HG02884 (cell line): ENCODE measurements at regions not wholly inside any gene's neighbourhood (a gene's known extent, or its start where the extent isn't known, plus 50 kb on each side); places are given as distances from the start of the nearest gene placed in this dataset.

ENCODE experiments used
- ATAC-seq: cut with Tn5 transposase; IDR thresholded peaks from one replicate; pipeline ENCODE4 v1.9.1; 2021; ENCODE audit warnings: mild to moderate bottlenecking, moderate library complexity; ENCODE audit not compliant: unreplicated experiment

DNA sequence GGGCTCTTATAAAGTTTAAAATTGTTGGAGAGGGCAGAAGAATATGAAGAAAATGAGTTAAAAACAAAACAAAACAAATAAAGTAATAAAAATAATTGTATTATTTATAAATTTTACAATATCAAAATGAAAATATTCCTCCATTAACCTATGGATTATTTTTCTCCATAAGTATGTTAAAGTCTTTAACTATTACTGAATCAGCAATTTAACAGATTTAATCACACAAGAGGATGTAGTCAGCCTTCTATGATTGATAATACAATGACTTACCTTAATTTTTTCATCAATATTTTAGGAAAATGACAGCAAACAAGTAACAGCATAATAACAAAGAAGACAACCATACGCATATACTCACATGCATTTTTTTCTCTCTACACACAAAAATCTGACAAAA lies 1195.3 kb upstream of the NUDT12 start:
- no peak for ATAC-seq

GRCh38 chr5:104755806-104756205 lies 1193.2 kb upstream of the NUDT12 start:
- no peak for ATAC-seq

DNA sequence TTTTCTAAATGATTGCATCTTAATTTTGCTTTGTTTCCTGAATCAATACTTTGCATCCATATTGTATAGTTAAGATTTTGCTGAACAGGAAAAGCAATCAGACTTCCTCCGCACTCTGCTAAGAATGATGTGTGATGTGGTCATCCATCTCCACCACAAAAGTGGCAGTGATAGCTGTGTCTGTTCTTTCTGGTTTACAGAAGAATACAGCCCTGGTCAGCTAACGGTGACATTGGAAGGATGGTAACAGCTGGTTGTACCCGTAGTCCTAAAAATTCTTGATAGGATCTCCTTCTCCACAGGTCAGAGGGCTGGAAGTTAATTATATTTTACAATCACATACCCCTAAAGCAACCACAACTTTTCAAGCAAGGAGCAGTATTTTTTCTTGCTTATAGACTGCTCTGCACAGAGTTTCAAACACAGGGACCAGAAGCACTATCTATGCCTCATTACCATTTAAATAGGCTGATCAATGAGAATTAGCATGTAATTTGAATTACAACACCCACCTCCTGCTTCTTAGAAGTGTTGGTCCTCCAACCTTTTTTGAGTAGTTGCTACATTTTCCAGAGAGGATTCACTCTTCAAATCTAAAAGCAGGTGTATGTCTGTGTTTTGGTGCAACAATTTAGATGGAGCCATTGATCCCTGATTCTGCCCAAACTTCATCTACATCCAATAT lies 1191.9 kb upstream of the NUDT12 start:
- no peak for ATAC-seq

DNA sequence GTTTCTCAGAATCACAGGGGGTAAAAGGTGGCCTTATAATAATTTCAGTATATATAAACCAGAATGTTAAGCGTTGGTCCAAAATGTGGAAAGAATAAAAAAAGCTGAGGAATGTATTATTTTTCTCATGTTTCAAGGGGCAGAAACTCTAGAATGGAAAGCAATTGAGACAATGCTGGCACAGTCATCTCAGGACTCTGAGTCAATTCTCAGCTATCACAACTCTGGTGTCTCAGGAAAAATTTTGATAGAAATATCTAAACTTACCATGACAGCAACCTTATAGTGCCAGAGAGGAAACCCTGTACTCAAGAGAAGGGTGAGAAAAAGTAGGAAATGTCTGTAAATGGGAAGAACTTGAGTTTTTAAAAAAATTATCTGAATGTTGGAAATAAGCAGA lies 1189.4 kb upstream of the NUDT12 start:
- no peak for ATAC-seq

DNA sequence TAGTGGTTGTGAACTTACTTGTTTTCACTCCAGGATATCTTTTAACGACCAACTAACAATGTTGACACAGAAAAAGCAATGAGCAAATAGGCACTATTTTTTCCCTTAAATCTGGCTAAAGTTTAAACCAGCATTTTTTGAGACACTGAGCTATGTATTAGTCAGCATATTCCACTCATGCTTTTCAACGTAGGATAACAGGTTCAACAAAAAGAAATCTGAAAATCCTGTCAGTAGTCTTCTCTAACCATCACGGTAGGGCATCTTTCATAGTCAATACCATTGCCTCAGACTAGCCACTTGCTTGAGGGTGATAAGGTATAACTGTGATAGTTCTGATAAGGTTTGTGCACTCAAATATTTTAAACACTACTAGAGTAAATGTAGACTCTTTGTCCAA lies 1177.3 kb upstream of the NUDT12 start:
- ATAC-seq, result no peak

DNA sequence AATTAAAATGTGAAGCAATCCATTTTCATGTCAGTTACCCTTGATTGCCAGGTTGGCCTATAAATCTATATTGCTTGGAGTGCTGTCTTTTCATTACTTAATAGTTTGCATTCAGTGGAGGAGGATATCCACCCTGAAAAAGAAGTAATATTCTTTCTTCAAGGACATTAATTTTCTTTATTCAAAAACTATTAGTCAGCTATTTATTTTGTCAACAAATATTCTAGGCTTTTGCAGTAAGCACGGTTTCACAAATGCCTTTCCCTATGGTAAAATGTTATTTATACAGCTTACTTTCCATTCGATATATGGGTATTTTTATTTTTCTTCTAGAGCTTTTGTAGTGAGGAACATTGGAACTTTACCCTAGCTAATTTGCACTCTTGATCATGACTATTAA lies 1176.9 kb upstream of the NUDT12 start:
- ATAC-seq, result no peak

DNA sequence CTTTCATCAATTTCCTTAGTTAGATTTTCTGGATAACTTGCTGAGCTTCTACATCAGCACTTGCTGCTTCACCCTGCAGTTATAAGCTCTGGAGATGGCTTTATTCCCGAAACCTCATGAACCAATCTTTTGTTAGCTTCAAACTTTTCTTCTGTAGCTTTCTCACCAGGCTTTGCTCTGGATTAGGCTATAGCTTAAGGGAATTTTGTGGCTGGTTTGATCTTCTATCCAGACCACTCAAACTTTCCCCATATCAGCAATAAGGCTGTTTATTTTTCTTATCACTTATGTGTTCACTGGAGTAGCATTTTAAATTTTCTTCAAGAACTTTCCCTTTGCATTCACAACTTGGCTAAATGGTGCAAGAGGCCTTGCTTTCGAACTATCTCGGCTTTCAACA lies 1173.5 kb upstream of the NUDT12 start:
- ATAC-seq, result no peak

DNA sequence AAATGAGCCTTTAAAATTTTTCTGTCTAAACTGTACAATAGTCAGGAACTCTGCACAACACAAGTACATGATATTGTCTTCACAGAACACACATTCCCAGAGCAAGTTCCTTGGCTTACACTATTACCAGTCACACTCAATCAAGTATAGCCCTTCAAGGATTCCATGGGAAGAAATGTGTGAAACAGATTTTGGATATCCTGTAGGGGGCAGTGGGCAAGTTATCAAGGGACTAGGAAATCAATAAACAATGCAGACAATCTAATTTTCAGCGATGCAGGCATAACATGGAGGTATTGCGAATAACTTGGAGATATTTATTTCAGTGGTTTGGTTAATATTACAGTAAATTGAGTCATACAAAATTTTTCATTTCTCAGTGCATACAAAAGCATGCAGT lies 1171.5 kb upstream of the NUDT12 start:
- ATAC-seq, result no peak

DNA sequence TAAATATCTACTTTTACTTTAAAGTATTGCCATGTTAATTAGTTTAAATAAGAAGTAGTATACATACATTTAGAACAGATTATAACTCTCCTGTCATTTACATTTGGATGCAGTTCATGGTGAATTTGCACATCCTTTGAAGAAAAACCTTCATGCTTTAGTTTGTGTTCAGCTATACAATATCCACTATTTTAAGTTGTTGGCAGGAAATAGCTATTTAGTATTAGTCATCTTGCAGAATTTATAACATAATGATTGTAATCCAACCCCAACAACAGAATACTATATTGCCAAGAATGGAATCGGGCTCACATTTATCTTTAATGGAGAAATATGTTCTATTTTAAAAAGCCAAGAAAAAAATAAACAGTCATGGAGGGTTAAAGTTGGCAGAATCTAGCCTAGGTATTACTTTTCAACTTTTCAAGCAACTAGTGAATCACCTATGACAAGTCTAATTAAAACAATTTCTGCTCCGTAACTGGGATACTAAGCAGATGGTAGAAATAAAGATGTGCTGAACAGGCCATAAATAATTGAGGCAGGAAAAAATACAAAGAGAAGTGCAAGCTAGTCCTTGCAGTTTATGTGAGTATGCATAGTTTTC lies 1170.6 kb upstream of the NUDT12 start:
- ATAC-seq, result no peak

- ATAC-seq, result no peak
Measured at GRCh38 chr5:104731331-104731730, 1168.7 kb upstream of the NUDT12 start.

- ATAC-seq, result no peak
Measured at GRCh38 chr5:104708027-104708426, 1145.4 kb upstream of the NUDT12 start.

- no peak for ATAC-seq
Measured at GRCh38 chr5:104706600-104706999, 1144.0 kb upstream of the NUDT12 start.

DNA sequence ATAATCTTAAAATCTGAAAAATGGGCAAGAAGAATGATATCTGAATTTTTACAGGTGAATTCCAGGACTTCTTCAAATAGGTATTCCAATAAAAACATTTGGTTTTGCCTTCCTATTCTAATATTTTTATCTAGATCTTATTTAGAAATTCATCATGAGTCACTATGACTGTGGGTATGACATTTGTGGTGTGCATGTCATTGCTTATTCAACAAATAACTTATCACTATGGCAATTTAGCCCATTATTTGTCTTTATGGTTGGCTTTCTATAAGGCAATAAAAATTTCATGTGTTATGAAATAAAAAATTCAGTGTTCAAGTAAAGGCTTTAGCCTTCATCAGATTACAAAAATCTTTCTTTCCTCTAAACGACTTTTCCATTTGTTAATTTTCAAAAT lies 1139.6 kb upstream of the NUDT12 start:
- ATAC-seq, result no peak

DNA sequence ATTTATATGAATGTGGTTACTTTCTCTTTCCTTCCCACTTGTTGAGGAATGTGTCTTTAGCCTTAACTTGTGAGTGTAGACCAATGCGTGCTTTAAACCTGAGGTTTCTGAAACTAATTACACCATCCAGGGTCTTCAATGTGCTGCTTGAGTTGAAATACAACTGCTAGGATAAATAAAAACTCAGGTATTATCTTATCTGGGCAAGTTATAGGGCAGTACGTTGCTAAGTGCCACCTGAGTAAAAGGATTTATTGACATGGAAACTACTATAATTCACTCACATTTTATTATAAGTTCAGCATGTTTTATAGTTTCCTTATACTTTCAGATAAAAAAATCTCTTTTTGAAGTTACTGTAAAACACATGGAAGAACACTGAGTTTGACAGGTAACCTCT lies 1136.8 kb upstream of the NUDT12 start:
- no peak for ATAC-seq

DNA sequence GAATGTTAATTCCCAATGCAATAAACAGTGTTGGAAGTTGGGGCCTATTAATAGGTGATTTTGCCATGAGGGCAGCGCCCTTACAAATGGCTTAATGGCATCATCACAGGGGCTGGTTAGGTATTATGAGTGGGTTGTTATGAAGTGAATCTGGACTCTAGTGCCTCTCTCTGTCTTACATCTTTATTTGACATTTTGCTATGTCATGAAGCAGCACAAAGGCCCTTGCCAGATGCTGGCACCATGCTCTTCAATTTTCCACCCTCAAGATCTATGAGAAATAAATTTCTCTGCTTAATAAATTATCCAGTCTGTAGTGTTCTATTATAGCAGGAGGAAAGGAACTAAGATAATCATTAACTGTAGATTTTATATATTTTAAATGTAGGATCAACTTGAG lies 1098.7 kb upstream of the NUDT12 start:
- no peak for ATAC-seq

GRCh38 chr5:104659497-104659896 lies 1096.9 kb upstream of the NUDT12 start:
- no peak for ATAC-seq

DNA sequence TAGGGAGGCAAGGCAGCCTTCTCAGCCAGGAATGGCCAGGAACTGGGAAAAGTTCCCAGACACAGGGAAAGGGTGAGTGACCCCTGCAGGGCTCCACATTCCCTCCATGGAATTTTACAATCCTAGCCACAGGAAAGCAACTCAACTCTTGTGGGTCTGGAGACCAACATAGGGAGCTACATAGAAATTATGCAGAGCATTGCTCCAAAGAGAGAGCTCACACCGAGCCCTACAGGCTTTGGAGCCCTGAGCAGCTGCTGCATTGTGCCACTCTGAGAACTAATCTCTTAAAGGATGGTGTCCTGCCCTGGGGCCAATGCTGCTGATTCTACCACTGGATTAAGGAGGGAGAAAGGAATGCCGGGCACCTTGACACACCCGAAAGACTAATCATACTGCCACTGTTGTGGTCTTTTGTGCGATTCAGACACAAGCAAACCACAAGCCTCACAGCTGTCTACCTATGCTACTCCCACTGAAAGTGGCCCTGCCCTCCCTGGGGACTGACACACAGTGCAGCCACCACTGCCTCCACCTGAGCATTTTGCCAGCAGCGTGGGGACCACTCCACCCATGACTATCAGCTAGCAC lies 1089.8 kb upstream of the NUDT12 start:
- ATAC-seq, result no peak

DNA sequence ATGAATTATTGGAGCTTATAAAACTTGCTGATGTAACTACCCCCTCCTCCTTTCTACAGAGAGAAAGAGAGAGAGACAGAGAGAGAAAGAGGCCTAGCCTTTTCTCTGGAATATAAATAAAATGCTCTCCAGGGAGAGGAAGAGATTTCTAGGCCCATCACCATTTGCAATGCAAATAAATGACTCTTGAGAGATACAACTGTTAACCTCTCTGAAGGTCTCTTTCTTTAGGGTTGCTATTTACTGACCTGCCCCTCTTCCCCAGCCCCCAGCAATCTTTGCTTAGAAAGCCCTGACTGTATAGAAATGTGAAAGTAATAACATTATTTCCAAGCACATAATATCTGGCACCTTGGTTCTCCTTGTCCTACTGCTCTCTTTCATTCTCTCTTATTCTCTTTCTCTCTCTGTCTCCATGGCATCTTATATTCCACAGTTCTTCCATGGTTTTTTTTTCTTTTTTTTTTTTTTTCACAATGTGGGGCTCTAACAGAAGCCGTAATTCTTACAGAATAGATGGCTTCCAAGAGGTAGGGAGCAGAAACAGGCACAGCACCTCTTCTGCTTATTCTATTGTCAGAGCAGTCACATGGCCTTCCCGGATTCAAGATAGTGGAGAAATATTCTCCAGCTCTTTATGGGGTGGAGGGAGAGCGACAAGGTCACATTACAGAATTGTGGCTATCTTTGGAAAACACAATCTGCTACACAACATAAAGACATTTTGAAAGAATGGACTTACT lies 1087.9 kb upstream of the NUDT12 start:
- no peak for ATAC-seq

- ATAC-seq, result no peak
Measured at GRCh38 chr5:104646416-104646815, 1083.8 kb upstream of the NUDT12 start.

DNA sequence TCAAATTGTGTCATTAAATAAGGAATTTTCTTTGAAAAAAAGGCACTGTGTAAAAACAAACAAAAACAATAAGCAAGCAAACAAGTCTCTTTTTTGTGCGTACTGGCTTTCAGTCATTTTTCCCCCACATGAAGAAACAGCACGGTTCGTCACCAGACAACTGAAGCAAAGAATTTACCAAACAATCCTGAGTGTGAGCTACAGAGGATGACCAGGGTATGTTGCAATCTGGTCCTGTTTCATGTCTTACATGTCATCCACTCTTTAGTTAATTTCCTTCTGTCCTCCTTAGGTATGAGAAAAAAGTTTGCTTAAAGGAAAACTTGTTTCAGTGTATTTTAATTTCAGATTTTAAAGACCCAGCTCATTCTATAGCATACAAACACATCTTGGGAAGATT lies 1080.7 kb upstream of the NUDT12 start:
- ATAC-seq, result no peak

DNA sequence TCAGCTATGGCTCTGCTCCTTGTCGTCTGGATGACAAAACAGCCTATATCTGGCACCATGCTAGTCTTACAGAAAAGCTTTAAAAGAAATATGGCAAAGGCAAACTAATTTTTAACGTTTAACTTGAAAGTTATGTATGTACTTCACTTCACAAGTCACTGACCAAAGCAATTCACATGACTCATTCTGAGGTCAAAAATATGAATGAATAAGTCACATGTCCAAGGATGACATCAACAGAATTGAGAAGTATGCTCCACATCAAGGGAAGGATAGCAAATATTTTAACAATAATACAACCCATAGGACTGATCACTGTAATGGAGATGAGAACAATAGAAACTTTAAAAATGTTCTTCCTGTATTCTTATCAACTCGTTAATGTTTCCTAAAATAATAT lies 1072.6 kb upstream of the NUDT12 start:
- no peak for ATAC-seq

GRCh38 chr5:104628911-104629310 lies 1066.3 kb upstream of the NUDT12 start:
- ATAC-seq, result no peak
